ENCODE measurements at regions not wholly inside any gene's neighbourhood (a gene's known extent, or its start where the extent isn't known, plus 50 kb on each side); places are given as distances from the start of the nearest gene placed in this dataset.

GRCh38 chr3:124509884-124510283, 220.4 kb upstream of the UMPS start:
- DNase-seq (ENCODE audit: low spot score) = no peak
- TF ChIP-seq CTCF (IDR thresholded peaks at IDR 0.05; ENCODE audit: borderline replicate concordance, control extremely low read depth, extremely low read depth, insufficient read depth, missing control alignments) = no peak
- in situ Hi-C loops (cut with MboI; ENCODE audit: low sequenced_read_pairs, unreplicated experiment) = no loop called here

- in situ Hi-C loops (cut with MboI; ENCODE audit: low sequenced_read_pairs, unreplicated experiment) = no loop called here
- DNase-seq (ENCODE audit: low spot score) = no peak
- TF ChIP-seq CTCF (IDR thresholded peaks at IDR 0.05; ENCODE audit: borderline replicate concordance, control extremely low read depth, extremely low read depth, insufficient read depth, missing control alignments) = no peak
Observed at GRCh38 chr3:124510290-124510689, 220.0 kb upstream of the UMPS start.

GRCh38 chr3:124512881-124513609, 217.2 kb upstream of the UMPS start:
- in situ Hi-C loops (cut with MboI; ENCODE audit: low sequenced_read_pairs, unreplicated experiment) = no loop called here
- no peak for TF ChIP-seq CTCF (IDR thresholded peaks at IDR 0.05; ENCODE audit: borderline replicate concordance, control extremely low read depth, extremely low read depth, insufficient read depth, missing control alignments)
- no peak for DNase-seq (ENCODE audit: low spot score)

DNA sequence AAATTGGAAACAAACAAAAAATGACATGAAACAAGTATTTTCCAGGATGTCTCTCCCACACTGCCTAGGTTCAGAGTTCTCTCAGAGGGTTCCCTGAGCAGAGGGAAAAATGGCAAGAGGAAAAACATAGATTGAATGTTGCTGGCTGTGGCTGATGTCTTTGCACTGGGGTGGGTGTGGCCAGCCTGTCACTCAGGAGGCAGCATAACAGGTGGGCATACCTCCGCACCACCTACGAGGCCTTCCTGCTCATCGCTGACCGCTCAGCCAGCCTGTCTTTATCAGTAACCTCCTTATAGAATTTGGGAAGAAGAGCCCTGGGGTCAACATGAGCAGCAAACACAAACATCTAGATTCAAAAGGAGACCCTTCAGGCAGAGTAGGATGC, 216.6 kb upstream of the UMPS start:
- no peak for DNase-seq (ENCODE audit: low spot score)
- in situ Hi-C loops (cut with MboI; ENCODE audit: low sequenced_read_pairs, unreplicated experiment) = no loop called here
- no peak for TF ChIP-seq CTCF (IDR thresholded peaks at IDR 0.05; ENCODE audit: borderline replicate concordance, control extremely low read depth, extremely low read depth, insufficient read depth, missing control alignments)

DNA sequence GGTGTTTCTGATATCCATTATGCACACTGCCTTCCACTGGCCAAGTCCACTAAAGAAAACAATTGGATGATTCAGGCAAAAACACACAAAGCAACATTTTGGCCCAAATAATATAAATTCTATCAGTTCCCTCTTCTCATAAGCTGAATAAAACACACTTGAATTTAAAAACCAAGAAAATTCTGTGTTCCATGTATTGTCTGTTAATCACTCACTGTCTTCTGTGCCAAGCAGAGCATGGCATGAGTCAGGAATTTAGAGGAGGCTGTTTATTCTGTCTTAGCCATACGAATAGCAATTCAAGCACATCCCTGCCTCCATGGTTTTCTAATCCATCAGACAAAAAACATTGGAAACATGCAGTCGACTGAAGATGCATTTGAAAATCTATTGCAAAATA, 215.6 kb upstream of the UMPS start:
- TF ChIP-seq CTCF (IDR thresholded peaks at IDR 0.05; ENCODE audit: borderline replicate concordance, control extremely low read depth, extremely low read depth, insufficient read depth, missing control alignments) = no peak
- in situ Hi-C loops (cut with MboI; ENCODE audit: low sequenced_read_pairs, unreplicated experiment) = no loop called here
- DNase-seq (ENCODE audit: low spot score) = no peak

DNA sequence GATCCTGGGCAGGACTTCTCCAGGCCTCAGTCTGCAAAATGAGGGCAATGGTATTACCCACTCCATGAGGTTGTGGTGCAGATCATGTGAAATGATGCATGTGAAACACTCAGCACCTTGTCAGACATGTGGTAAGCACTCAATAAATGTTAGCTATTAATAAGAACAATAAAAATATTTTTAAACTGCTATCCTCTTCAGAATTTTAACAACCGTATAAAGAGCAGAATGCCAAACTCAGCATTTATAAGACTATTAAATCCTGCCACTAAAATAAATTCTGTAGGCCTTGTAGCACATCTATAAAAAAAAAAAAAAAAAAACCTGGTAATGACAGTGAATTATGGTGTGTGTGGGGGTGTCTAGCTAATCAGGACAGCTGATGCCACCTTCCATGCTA, 213.9 kb upstream of the UMPS start:
- in situ Hi-C loops (cut with MboI; ENCODE audit: low sequenced_read_pairs, unreplicated experiment) = no loop called here
- no peak for TF ChIP-seq CTCF (IDR thresholded peaks at IDR 0.05; ENCODE audit: borderline replicate concordance, control extremely low read depth, extremely low read depth, insufficient read depth, missing control alignments)
- DNase-seq (ENCODE audit: low spot score) = no peak

All from GM13976 (cell line).